Glomerular visceral epithelial cell (primary cell): ENCODE measurements at regions not wholly inside any gene's neighbourhood (a gene's known extent, or its start where the extent isn't known, plus 50 kb on each side); places are given as distances from the start of the nearest gene placed in this dataset.

Experiments used
- DNase-seq: peaks from one replicate; pipeline ENCODE4 v3.0.0-alpha.2; 2016; ENCODE audit errors: extremely low spot score

DNA sequence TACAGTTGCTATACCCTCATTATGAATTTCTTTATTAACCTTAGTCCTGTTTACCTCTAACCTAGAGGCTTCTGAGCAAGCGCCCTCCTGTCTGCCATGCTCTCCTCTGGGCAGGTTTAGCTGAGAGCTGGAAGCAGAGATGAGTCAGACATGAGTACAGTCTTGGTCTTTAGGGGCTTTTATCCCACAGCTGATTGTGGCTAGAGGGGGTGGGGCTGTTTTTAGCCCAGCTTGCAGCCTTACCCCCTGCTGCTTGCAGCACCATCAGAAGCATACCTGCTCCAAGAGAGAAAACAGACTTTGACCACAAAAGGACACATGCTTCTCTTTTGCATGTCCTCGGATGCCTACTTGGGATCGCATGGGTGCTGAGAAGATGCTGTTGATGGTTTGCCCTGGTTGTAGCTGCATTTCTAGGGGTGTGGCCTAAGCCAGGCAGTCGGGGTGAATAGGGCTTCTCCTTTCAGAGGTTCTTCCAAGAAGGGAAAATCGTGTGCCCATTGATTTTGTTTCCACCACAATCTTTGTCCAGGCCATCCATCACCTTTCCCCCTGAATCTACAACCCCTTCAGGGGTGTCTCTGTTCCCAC is 115.0 kb upstream of the LGALSL start:
- peak; percentile 70 for DNase-seq

DNA sequence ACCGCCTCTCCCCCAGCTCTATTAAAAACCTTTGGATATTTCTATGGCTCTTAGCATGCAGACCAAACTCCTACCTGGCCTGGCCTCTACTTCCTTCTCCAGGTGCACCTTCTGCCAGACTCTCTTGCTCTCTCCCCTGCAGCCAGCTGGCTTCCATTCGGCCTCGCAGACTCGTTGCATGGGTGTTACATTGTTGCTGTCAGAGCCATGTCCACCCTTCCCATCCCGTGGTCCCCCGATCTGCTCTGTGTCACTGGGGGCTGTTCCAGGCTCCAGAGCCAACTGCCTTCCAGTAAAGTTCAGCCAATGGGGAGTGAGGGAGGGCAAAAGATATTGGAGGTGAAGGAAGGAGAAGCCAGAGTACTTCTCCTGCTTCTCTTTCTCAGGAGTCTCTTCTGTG is 112.5 kb upstream of the LGALSL start:
- DNase-seq: no peak

DNA sequence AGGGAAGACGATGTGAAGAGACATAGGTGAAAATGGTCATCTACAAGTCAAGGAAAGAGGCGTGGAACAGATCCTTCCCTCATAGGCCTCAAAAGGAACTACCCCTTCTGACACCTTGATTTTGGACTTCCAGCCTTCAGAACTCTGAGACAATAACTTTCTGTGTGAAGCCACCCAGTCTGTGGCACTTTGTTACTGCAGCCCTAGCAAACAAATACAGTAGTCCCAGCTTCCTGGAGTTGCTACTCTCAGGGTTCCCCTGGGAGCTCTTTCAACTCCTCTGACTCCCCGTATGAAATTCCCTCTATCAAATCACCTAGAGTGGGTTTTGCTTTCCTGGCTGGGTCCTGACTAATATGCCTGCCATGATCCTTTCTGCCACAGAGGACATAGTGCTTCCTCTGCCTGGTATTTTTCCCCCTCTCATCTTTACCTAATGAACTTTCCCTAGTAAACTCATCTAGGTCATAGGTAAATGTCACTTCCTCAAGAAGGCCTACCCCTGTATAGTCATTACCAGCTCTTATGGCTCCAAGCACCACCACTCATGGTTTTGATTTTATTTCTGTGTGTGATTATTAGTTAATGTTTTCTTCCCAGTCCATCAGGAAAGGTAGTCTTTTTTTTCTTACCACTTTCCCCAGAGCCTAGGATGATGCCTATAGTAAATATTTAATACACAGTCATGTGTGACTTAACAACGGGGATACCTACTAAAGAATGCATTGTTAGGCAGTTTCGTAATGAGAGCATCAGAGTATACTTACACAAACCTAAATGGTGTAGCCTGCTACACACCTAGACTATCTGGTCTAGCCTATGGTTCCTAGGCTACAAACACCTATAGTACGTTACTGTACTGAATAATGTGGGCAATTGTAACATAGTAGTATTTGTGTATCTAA is 111.5 kb upstream of the LGALSL start:
- DNase-seq: peak; percentile 17

DNA sequence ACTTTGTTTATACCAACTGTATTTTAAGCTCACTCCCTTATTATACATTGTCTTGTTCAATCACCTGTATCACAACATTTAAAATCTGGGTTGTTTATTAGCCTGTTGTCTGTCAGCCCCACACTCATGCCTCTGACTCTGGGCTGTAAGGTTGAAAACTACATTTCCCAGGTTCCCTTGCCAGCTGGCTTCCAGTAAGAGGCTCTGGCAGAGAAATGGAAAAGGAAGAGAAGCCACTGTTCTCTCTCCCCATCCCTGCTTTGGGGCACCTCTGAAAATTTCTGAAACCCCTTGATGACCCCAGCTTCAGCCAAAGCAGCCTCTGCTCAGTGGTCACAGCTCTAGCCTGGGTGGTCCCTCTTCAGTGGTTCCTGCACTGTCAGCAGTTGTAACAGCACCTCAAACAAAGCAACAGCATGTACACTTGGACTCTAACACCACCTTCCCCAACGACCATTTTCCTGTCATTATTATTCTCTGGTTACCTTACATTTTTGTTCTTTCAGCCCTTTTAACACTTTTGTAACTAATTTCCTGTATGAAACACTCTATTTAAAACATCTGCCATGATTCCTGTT is 108.9 kb upstream of the LGALSL start:
- DNase-seq: no peak

DNA sequence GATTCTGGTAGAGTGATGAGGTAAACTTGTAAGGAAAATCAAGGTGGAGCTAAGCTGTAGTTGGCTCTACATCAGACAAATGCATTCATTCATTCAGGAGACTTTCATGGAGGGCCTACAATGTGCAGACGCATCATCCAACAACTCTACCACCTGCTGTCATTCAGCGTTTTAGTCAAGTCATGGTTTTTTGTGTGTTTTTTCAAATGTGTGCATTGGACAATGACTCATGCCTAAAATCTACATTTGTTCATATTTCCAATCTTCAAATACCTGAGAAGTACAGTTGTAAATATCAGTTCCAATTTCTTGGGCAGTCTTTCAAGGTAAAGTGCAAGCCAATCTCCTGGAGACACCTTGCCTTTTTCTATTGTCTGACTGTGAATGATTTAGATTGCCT is 108.0 kb upstream of the LGALSL start:
- DNase-seq: no peak

DNA sequence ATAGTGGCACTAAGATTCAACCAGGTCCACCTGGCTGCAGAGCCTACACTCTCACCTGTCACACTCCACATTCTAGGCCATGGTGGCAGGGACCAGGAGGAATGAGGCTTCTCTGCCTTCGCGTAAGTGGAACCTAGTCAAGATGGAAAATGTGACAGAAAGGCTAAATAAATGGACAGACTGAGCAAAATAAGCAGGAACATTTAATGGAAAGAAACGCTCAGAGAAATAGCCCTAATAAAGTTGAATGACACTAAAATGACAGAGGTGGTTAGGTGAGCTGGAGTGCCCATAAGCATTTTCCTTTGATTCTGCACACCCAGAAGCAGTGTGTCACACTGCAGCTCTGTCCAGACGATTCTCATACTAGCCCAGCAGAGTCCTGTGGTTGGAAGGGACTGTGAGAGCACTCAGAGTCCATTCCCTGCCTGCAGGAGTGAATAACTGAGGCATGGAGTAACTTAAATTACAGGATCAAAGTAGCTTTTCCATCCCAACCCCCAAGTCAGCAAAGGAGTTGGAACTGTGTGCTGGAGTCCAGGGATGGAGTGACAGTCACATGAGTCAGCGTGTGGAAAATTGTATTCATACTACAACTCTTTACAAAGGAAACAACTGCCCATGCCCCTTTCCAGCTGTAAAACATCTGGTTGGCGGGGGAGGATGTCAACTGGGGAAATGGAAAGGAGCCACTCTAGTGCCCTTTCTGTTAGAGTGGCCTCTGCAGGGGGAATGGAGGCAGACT is 105.4 kb upstream of the LGALSL start:
- no peak for DNase-seq

DNA sequence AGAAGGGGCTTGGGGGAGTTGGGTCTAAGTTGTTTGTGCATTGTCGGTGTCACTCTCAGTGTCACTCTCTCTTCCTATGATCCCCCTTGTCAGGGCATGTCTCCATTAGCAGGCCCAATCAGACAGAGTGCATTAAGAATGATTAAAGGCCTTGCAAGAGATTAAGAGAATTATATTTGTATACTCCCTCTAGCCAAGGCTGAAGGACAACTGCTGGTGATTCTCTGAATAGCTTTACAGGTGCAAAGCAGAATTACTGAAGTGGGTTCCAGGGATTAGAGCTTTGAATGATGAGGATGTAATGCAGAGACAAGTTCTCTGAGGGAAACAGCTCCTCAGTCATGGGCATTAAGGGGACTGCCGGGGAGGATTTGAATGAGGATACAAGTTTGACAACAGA is 104.8 kb upstream of the LGALSL start:
- no peak for DNase-seq

DNA sequence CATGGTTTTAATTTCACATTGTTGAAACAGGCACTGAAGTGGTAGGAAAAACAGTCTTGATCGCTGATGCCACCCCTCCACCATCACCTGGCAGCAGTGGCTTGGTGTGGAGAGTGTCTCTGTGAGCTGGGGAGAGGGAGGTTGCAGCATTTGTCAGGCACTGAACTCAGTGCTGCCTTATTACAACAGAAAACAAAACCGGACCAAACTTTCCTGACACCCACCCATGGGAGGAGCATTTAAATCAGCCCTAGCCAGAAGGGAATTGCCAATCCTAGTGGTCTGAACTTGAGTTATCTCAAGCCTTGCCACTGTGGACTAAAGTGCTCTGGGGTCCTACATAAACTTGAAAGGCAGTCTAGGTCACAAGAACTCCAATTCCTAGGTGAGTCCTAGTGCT is 103.0 kb upstream of the LGALSL start:
- DNase-seq: no peak

DNA sequence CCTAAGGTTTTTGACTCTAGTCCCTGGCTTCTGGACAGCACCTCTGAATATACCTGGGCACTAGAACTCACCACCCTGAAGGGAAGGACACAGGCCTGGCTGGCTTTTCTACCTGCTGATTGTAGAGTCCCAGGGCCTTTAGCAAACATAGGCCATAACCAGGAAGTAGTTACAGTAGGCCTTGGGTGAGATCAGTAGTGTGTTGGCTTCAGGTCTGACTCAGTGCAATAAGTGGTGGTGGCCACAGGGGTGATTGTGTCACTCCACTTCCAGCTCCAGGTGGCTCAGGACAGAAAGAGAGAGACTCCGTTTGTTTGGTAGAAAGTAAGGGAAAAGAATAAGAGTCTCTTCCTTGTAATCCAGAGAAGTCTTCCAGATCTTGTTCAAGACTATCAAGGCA is 101.7 kb upstream of the LGALSL start:
- no peak for DNase-seq

DNA sequence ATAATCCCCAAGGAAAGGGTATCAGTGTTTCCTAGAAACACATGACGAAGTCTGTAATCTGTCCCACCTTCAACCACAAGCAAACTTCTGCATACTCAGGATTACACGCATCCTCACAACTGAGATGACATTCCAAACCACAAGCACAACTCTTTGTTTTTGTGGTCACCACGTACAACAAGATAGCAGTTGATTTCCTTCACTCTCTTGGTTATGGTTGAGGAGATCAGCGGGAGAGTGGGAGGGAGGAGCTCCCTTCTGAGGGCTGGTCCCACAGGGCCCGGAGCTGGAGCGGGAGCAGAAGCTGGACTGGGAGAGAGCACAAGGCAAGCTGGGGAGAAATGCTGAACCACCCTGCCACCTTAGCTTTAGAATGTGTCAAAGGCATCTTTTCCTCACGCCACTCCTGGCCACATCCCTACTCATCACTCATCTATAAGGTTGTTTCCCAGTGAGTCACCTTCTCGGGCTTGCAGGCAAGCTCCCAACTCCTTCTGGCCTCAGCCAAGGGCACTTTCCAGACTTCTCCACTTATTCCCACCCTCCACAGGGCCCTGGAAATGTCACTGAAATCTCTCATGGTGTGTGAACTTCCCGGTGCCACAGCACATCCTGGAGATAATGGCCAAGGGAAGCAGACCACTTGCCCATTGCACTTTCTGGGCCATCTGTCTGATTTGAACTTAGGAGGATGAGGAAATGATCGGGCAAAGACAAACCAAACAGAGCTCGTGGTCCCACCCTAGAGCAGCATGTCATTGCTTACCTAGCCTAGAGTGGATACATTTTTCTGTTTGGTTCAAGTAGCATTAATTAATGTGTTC is 98.9 kb upstream of the LGALSL start:
- DNase-seq: peak; percentile 90

DNA sequence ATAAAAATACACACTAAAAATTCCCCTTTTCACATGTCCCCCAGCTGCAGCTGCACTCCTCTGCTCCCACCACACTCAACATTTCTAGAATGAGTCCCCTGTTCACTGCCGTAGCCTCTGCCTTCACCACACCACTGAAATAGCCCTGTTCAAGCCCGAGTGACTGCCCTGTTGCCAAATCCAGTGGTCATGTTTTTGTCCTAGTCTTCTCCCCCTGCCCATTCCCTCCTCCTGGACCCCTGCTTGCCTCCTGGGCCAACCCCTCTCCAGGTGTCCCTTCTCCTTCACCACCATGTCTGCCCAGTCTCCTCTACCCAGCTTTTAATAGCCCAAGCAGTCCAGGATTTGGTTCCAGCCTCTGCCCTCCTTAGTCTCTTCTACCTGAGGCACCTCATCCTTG is 97.1 kb upstream of the LGALSL start:
- no peak for DNase-seq

DNA sequence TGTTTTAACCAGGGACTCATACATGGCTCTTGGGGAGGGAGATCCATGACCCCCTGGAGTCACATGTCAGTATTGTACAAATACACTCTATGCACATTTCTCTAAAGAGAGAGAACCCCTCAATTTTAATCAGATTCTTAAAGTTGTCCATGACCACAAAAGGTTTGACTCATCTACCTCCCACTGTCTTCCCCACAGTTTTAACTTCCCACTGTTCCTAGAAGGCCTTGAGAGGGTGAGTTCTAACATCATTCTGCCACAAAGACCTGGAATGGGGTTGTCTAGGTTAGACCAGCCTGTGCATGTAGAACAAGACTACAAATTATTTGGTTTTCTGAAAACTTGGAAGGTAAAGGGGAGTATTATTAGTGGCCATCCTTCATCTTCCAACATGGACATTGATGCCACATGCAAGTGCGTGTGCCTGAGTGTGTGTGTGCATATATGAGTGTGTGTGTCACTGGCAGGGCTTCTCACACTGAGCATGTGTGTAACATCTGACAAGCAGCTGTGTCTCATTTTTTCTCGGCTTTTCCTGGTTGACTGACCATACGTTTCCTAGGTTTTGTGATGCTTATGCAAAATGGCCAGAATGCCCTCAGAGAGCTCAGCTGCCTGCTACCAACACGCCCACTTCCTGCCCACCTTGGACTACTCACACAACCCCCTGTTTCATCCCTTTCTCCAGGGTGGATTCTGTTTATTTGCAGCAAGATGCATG is 94.6 kb upstream of the LGALSL start:
- peak; percentile 40 for DNase-seq

DNA sequence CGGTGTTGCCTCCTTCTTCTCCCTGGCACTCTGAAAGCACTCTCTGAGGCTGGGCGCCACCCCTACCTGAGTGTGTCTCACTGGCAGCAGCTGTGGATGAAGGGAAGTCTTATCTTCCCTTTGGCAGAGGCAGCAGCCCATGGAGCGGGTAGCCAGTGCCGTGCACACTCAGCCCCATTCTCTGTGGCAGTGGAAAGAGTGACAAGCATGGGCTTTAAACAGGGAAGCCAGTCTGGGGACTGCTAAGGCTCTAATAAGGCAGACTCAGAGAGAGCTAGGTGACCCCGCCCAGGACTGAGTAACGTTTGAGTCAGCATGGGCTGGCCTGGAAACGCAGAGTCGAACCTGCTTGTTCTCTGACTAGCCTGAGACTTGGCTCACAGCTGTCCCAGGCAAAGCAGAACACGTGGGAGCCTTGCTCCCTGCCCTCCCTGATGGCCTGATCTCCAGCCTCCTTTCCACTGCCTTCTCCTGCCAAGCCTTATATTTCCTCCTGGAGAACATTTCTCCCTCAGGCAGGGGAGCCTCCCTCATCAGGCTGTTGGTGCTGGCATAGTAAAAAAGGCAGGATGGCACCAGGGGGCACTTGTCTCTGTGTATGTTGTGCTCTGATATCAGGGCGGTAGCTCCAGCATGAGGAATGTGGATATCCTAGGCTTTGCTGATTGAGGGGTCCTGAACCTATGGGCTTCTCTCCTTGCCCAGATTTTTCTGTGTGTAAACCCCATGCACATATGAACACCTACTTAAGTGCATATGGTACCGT is 93.9 kb upstream of the LGALSL start:
- peak; percentile 85 for DNase-seq

DNA sequence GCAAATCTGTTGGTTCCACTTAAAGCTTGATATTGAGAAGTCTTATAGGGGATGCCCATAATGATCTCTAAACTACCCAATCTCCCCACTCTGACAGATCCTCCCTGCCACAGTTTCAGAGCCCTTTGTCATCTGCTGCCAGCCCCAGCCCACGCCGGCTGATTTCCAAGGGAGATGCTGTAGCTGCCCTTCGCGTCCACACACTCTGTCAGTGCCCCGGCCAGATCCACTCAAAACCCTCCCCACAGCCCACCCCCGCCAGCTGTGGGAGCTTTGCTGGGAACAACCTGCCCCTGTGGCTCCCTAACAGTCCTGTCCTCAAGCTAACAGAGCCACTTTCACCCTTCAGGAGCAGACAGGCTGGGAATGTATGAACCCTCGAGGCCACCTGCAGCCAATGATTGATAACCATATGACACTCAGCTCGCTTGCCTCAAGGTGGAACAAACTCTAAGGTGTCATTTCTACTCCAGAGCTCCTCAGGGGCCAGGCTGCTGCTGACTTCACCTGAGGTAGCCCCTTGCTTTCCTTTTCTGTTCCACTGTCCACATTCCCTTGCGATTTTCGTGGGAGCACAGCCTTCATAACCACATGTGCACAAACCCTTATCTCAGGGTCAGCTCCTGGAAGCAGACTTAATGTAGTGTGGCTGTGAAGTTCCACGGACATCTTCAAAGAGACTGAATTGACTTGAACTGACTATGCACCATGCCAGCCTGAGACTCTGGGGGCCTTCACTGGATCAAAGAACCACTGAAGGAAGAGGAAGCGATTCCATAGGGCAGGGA is 92.6 kb upstream of the LGALSL start:
- DNase-seq: no peak

DNA sequence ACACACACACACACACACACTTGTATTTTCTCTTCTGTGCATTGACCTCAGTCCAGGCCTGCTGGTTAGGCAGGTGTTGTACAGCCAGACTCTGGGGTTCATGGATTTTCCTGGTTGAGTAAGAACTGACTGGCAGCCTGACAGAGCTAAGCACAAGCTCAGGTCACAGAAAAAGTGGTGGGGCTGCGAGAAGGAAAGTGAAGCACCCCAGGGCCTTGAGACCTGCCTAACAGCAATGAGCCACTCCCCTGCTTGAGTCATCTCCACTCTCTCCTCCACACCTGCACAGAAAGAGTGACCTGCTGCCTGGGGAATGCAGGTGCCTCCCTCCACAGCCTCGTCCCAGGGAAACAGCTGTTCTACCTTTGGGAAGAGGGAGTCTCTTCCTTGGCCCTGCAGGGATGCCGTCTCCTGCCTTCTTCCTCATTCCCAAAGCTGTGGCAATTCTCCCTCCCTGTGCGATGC is 91.4 kb upstream of the LGALSL start:
- no peak for DNase-seq

DNA sequence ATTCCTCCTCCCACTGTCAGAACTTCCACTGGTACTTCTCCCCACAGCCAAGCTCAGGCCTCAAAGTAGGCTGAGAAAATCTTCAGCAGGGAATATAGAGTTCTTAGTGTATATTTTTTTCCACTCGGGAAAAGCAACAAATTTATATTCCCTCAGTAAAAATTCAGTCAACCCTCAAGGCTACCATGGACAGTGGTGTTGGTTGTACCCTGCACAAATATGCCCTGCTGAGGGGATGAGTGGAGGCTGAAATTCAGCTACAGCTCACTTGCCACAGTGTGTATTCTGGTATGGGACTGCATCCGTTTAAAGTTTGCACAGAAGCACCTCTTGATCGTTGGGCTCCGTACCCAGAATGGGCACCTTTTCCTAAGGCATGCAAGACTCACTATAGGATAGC is 90.8 kb upstream of the LGALSL start:
- no peak for DNase-seq

DNA sequence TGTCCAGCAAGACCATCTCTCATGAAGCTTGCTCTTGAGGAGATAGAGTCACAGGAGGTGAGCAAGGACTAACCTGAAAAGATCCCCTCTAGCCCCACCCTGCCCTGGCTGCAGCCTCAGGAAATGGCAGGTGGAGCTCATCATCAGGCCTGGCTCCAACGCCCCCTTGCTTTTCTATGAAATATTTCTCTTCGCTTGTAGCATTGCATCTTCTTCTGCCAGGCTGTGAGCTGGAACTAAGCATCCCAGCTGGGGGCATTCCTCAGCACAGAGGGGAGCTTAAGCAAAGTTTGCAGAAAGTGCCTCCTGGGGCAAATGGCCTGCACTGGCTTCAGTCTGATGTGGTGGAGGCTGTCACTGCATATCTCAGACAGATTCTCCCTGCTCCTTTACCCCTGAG is 90.1 kb upstream of the LGALSL start:
- no peak for DNase-seq

DNA sequence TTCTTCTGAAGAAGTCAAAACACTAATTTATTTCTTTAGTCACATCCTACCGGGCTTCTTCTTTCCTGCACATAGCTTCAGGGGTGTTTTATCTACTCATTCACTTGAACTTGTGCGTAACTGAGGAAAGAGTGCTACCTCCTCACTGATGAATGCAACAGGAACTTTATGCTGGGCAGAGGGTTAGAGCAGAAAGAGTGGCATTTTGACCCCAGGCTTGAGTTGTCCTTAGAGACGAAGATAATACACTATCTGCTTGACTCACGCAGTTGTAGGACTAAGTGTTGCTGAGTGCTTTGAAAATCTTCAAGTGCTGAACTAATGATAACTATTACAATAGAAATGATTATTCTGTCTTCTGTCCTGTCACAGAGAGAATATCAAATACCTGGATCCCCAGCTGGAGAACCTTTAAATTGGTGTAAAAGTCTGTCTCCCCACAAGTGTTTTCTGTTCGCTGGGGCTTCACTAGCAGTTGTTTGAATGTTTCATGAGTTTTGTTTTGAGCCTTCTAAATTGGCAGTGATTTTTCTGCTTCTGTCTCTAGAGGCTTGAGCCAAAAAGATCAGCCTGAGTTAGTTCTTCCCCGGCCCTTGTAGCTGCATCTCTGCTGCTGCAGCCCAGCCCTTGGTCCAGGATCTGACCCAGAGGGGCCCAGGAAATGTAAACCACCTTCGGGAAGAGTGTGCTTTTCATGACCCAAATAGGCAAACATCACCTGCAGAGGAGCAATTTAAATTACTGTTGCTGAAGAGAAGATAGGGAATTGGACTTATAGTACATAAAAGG is 86.3 kb upstream of the LGALSL start:
- no peak for DNase-seq
